K562 (cell line): ENCODE measurements at regions not wholly inside any gene's neighbourhood (a gene's known extent, or its start where the extent isn't known, plus 50 kb on each side); places are given as distances from the start of the nearest gene placed in this dataset.

ENCODE experiments used
- ATAC-seq: fragments of 200-7000 bp; cut with Tn5 transposase; 3 replicates; pipeline ENCODE4 v1.9.1; 2020; ENCODE audit warnings: moderate library complexity
- BruUV-seq: library from RNA; stranded (reverse); fragments of 400-500 nt; replicated peaks from 2 replicates; lab custom pipeline; 2021; lab: Mats Ljungman, UMichigan
- CTCF ChIA-PET: fragments of 300-600 bp; formaldehyde crosslinking; extraction: SDS; loops from one replicate; lab custom pipeline; 2021; ENCODE audit warnings: low intra/inter-chr PET ratio; lab: Yijun Ruan, JAX
- POLR2A ChIA-PET: fragments of 300-600, 350-650 bp; sonication (Branson Sonifier 250); formaldehyde crosslinking; extraction: SDS; loops from one replicate; lab custom pipeline; 2021; ENCODE audit warnings: antibody characterized with exemption, inconsistent platforms; lab: Yijun Ruan, JAX
- DNase-seq, 4 experiments: peaks; one replicate each; pipeline versions ENCODE4 v3.0.0 to v3.0.0-alpha.2; 2011 to 2018; ENCODE audit warnings: low spot score in 3 of 4, mixed read lengths in 3 of 4; ENCODE audit errors: extremely low read depth in 1 of 4
- FAIRE-seq: peaks from 2 replicates; lab custom pipeline; 2011; peaks lifted over from hg19 to GRCh38; lab: Jason Lieb, UNC
- H2AFZ ChIP-seq: 2 replicates; pipeline ENCODE4 v1.6.0; 2011; ENCODE audit warnings: low read depth, low read length, control low read depth, inconsistent platforms
- H3K27ac ChIP-seq: fragments of 200-600 bp; 3 replicates; pipeline ENCODE4 v1.8.0; 2011; ENCODE audit warnings: low read depth, mild to moderate bottlenecking, control low read depth, inconsistent platforms, low read length, moderate library complexity, mixed read lengths; ENCODE audit errors: extremely low read depth
- H3K27me3 ChIP-seq, 2 experiments: fragments of 300-600 bp in 1 of 2; 2 replicates in 1 of 2; 3 replicates in 1 of 2; pipeline versions ENCODE4 v1.6.0 to v1.8.0; 2011; ENCODE audit warnings: inconsistent platforms in 2 of 2, low read length in 2 of 2, mild to moderate bottlenecking in 1 of 2, mixed read lengths in 1 of 2, moderate library complexity in 1 of 2; ENCODE audit not compliant: control insufficient read depth in 2 of 2, insufficient read depth in 2 of 2
- H3K36me3 ChIP-seq: fragments of 300-600 bp; 3 replicates; pipeline ENCODE4 v1.8.0; 2011; ENCODE audit warnings: mild to moderate bottlenecking, low read length, inconsistent platforms; ENCODE audit not compliant: control insufficient read depth, insufficient read depth
- H3K4me1 ChIP-seq, 2 experiments: fragments of 200-600 bp in 1 of 2; replicated peaks in 1 of 2; 2 replicates in 1 of 2; 3 replicates in 1 of 2; pipeline versions ENCODE4 v1.5.1 to v1.8.0; 2011; ENCODE audit warnings: inconsistent platforms in 2 of 2, low read length in 2 of 2, mild to moderate bottlenecking in 1 of 2, mixed read lengths in 1 of 2, moderate library complexity in 1 of 2; ENCODE audit not compliant: control insufficient read depth in 2 of 2, insufficient read depth in 2 of 2
- H3K4me2 ChIP-seq: 2 replicates; pipeline ENCODE4 v1.6.1; 2011; ENCODE audit warnings: low read length, control low read depth, inconsistent platforms, mixed read lengths; ENCODE audit not compliant: insufficient read depth
- H3K4me3 ChIP-seq: fragments of 200-600 bp; sonication (generic), shearing (Covaris generic); 2 replicates; pipeline ENCODE4 v1.5.1; 2016; ENCODE audit warnings: control low read depth, inconsistent platforms
- H3K79me2 ChIP-seq: fragments of 200-600 bp; 3 replicates; pipeline ENCODE4 v1.8.0; 2011; ENCODE audit warnings: low read length, inconsistent platforms; ENCODE audit not compliant: control insufficient read depth, insufficient read depth
- H3K9ac ChIP-seq, 2 experiments: 2 replicates each; pipeline versions ENCODE4 v1.6.0 to v1.6.1; 2011; ENCODE audit warnings: low read depth in 2 of 2, low read length in 2 of 2, control low read depth in 1 of 2, inconsistent platforms in 1 of 2, mild to moderate bottlenecking in 1 of 2, mixed read lengths in 1 of 2; ENCODE audit not compliant: insufficient read depth in 1 of 2
- H3K9me1 ChIP-seq: one replicate; pipeline ENCODE4 v1.6.0; 2011; ENCODE audit warnings: inconsistent platforms, mild to moderate bottlenecking, low read length, moderate library complexity; ENCODE audit not compliant: control insufficient read depth, insufficient read depth
- H3K9me3 ChIP-seq: replicated peaks from 2 replicates; pipeline ENCODE4 v1.5.1; 2011; ENCODE audit warnings: low read depth, low read length, inconsistent platforms; ENCODE audit not compliant: control insufficient read depth, insufficient read depth
- H4K20me1 ChIP-seq: replicated peaks from 2 replicates; pipeline ENCODE4 v1.6.1; 2011; ENCODE audit warnings: low read length, inconsistent platforms, mixed read lengths; ENCODE audit not compliant: control insufficient read depth, insufficient read depth
- BRD4 ChIP-seq: fragments of 200-600 bp; sonication (generic); IDR thresholded peaks from 2 replicates; pipeline ENCODE4 v1.6.1; 2017; ENCODE audit warnings: inconsistent platforms
- C11orf30 ChIP-seq: fragments of 450-650 bp; IDR thresholded peaks from 2 replicates; pipeline ENCODE4 v1.6.1; 2016; ENCODE audit warnings: low read depth, mild to moderate bottlenecking
- CBFA2T3 ChIP-seq: fragments of 450-650 bp; IDR thresholded peaks from 2 replicates; pipeline ENCODE4 v1.6.1; 2017
- CSDE1 ChIP-seq, 2 experiments: fragments of 450-650 bp; IDR thresholded peaks; 2 replicates each; pipeline ENCODE4 v1.6.1; 2016; ENCODE audit warnings: mild to moderate bottlenecking in 1 of 2
- HOXB6 ChIP-seq: fragments of 250-450 bp; sonication (Bioruptor Pico); IDR thresholded peaks from 2 replicates; pipeline ENCODE4 v1.5.1; 2022; ENCODE audit warnings: mild to moderate bottlenecking, borderline replicate concordance
- NR0B1 ChIP-seq: fragments of 450-650 bp; IDR thresholded peaks from one replicate; pipeline ENCODE4 v1.6.1; 2018; ENCODE audit warnings: mild to moderate bottlenecking, moderate library complexity; ENCODE audit not compliant: partially characterized antibody
- PHF20 ChIP-seq: fragments of 450-650 bp; IDR thresholded peaks from 2 replicates; pipeline ENCODE4 v1.6.1; 2018; ENCODE audit not compliant: partially characterized antibody
- POLR3A ChIP-seq: IDR thresholded peaks from 2 replicates; pipeline ENCODE4 v1.6.1; 2011; ENCODE audit warnings: borderline replicate concordance, mild to moderate bottlenecking, moderate library complexity; ENCODE audit not compliant: insufficient read length, insufficient read depth; ENCODE audit errors: extremely low read depth
- SAFB ChIP-seq: fragments of 200-400 bp; formaldehyde crosslinking; IDR thresholded peaks from 2 replicates; pipeline ENCODE4 v1.6.1; 2017; ENCODE audit warnings: low read depth, low read length, borderline replicate concordance
- SRSF3 ChIP-seq: fragments of 200-400 bp; formaldehyde crosslinking; IDR thresholded peaks from 2 replicates; pipeline ENCODE4 v1.6.1; 2016; ENCODE audit warnings: mild to moderate bottlenecking, low read length, moderate library complexity; ENCODE audit not compliant: insufficient read depth
- THRA ChIP-seq: fragments of 450-650 bp; IDR thresholded peaks from 2 replicates; pipeline ENCODE4 v1.6.1; 2017; ENCODE audit warnings: mild to moderate bottlenecking, moderate library complexity
- ZFX ChIP-seq: sonication (generic); formaldehyde crosslinking; IDR thresholded peaks from 2 replicates; pipeline ENCODE4 v1.8.0; 2022; ENCODE audit warnings: mild to moderate bottlenecking, missing genetic modification reagents, moderate library complexity
- ZNF197 ChIP-seq: fragments of 200-800 bp; sonication (Bioruptor generic); IDR thresholded peaks from 2 replicates; pipeline ENCODE4 v1.6.1; 2016; ENCODE audit warnings: low read depth, missing genetic modification characterization, missing compliant biosample characterization
- ZNF785 ChIP-seq: fragments of 250-450 bp; sonication (Bioruptor Pico); IDR thresholded peaks from 2 replicates; pipeline ENCODE4 v1.4.0; 2020; ENCODE audit warnings: mild to moderate bottlenecking
- WGBS: fragments of 100-300 bp; shearing (Covaris generic); methylation state at CpG from one replicate; pipeline ENCODE4 v1.1.6; 2016; ENCODE audit warnings: low coverage, mixed read lengths; ENCODE audit not compliant: insufficient coverage; ENCODE audit errors: missing lambda C conversion rate; 5-methylcytosine and 5-hydroxymethylcytosine counted together
- in situ Hi-C: fragments of 300-500 bp; cut with MboI; formaldehyde crosslinking; loops from 4 replicates; pipeline ENCODE4 v1.15.0; 2018; ENCODE audit warnings: inconsistent platforms, mixed read lengths
- intact Hi-C: fragments of 100-400 bp; cut with micrococcal nuclease; formaldehyde crosslinking; loops from 2 replicates; pipeline ENCODE4 v1.14.2; 2022

GRCh38 chr11:24198481-24198880 is 298.4 kb upstream of the LUZP2 start:
- Histone ChIP-seq H3K79me2 (no peaks in the 10 kb centered on the region), H3K4me1 (no peaks in the 10 kb centered on the region), H3K9ac (no peak overlapping the region), H3K4me3 (no peak overlapping the region), H3K4me2 (no peak overlapping the region), H3K36me3 (no peaks in the 10 kb centered on the region), H4K20me1 (no peaks in the 10 kb centered on the region), H3K9me1 (no peaks in the 10 kb centered on the region), H3K27me3 (no peaks in the 10 kb centered on the region)
- 2% methylated on average over 5 of the region's 5 CpGs for WGBS
- no peak for FAIRE-seq
- POLR2A ChIA-PET, result no interaction called here
- intact Hi-C loops, result no loop called here
- ATAC-seq, result no peak
- CTCF ChIA-PET, result no interaction called here
- in situ Hi-C loops, result no loop called here
- no TSS peak for BruUV-seq
- TF ChIP-seq ZFX (CRISPR knock-in tag) (no peak), CBFA2T3 (peak; percentile 27), BRD4 (no peak)
- TF ChIP-seq, all 486 proteins: peak for 1
- peak in 1 of 4 experiments; percentile 1 for DNase-seq
- Histone ChIP-seq H3K27ac (no peak overlapping the region), H2AFZ (no peak overlapping the region), H3K9me3 (no peaks in the 10 kb centered on the region)

GRCh38 chr11:24199461-24199860 is 297.4 kb upstream of the LUZP2 start:
- H4K20me1 ChIP-seq, result no peaks in the 10 kb centered on the region
- no peaks in the 10 kb centered on the region for H3K9me1 ChIP-seq
- H2AFZ ChIP-seq, result no peak overlapping the region
- FAIRE-seq (no peak), DNase-seq (no peak), ATAC-seq (no peak)
- intact Hi-C loops (no loop called here), in situ Hi-C loops (no loop called here)
- no peak overlapping the region for H3K4me3 ChIP-seq
- no peaks in the 10 kb centered on the region for H3K79me2 ChIP-seq
- H3K36me3 ChIP-seq, result no peaks in the 10 kb centered on the region
- H3K4me2 ChIP-seq, result no peak overlapping the region
- no TSS peak for BruUV-seq
- CTCF ChIA-PET, result no interaction called here
- H3K9ac ChIP-seq, result no peak overlapping the region
- no peaks in the 10 kb centered on the region for H3K9me3 ChIP-seq
- WGBS, result 0% methylated on average over 1 of the region's 1 CpG
- no peaks in the 10 kb centered on the region for H3K4me1 ChIP-seq
- POLR2A ChIA-PET, result no interaction called here
- no peaks in the 10 kb centered on the region for H3K27me3 ChIP-seq
- H3K27ac ChIP-seq, result no peak overlapping the region
- no peak for TF ChIP-seq CSDE1 (IDR thresholded peaks at IDR 0.05)
- TF ChIP-seq C11orf30, result no peak
- TF ChIP-seq SRSF3, result no peak
- TF ChIP-seq THRA, result no peak
- no peak for TF ChIP-seq PHF20
- no peak for TF ChIP-seq POLR3A
- TF ChIP-seq NR0B1, result no peak
- no peak for TF ChIP-seq HOXB6
- no peak for TF ChIP-seq ZNF197
- no peak for TF ChIP-seq ZNF785 (CRISPR knock-in tag)
- TF ChIP-seq SAFB, result no peak
